SK-N-SH (cell line): ENCODE measurements at regions not wholly inside any gene's neighbourhood (a gene's known extent, or its start where the extent isn't known, plus 50 kb on each side); places are given as distances from the start of the nearest gene placed in this dataset.
"Not testable (repeated sequence)": the region's sequence is repeated elsewhere in the genome, so short reads cannot be mapped to it uniquely, and the experiment has no call there.

Source experiments
- CTCF ChIA-PET: fragments of 300-600, 350-600 bp; formaldehyde crosslinking; extraction: SDS; loops from one replicate; lab custom pipeline; 2021; lab: Yijun Ruan, JAX
- POLR2A ChIA-PET: fragments of 350-600 bp; sonication (Branson Sonifier 250); formaldehyde crosslinking; extraction: SDS; loops from one replicate; lab custom pipeline; 2020; ENCODE audit warnings: antibody characterized with exemption, inconsistent platforms; lab: Yijun Ruan, JAX
- DNase-seq: peaks from one replicate; pipeline ENCODE4 v3.0.0; 2012
- H2AFZ ChIP-seq: fragments of 200-600 bp; sonication (generic); 2 replicates; pipeline ENCODE4 v1.8.1; 2016; ENCODE audit warnings: antibody characterized with exemption, mild to moderate bottlenecking, low read depth
- H3F3A ChIP-seq: fragments of 200-600 bp; sonication (generic); replicated peaks from 2 replicates; pipeline ENCODE3; 2016; ENCODE audit warnings: antibody characterized with exemption, mild to moderate bottlenecking; ENCODE audit not compliant: insufficient read depth
- H3K27ac ChIP-seq, 2 experiments: fragments of 200-500 bp in 1 of 2; fragments of 200-600 bp in 1 of 2; sonication (Bioruptor generic) in 1 of 2; sonication (generic), shearing (Covaris generic) in 1 of 2; 2 replicates each; pipeline versions ENCODE4 v1.5.1 to v1.6.1; 2014 to 2016; ENCODE audit warnings: low read depth in 2 of 2, inconsistent platforms in 1 of 2, low read length in 1 of 2, mild to moderate bottlenecking in 1 of 2, mixed read lengths in 1 of 2
- H3K27me3 ChIP-seq: fragments of 200-600 bp; sonication (generic), shearing (Covaris generic); 2 replicates; pipeline ENCODE4 v1.6.1; 2016; ENCODE audit warnings: mixed run types; ENCODE audit not compliant: insufficient read depth
- H3K36me3 ChIP-seq, 2 experiments: fragments of 200-500 bp in 1 of 2; fragments of 200-600 bp in 1 of 2; sonication (Bioruptor generic) in 1 of 2; sonication (generic) in 1 of 2; replicated peaks in 1 of 2; 2 replicates each; pipeline versions ENCODE3 to v1.5.1; 2014 to 2016; ENCODE audit warnings: low read length in 1 of 2, mild to moderate bottlenecking in 1 of 2; ENCODE audit not compliant: insufficient read depth in 2 of 2, control insufficient read depth in 1 of 2
- H3K4me1 ChIP-seq, 2 experiments: fragments of 200-500 bp in 1 of 2; fragments of 200-600 bp in 1 of 2; sonication (Bioruptor generic) in 1 of 2; sonication (generic), shearing (Covaris generic) in 1 of 2; 2 replicates each; pipeline versions ENCODE4 v1.5.1 to v1.6.1; 2014 to 2016; ENCODE audit warnings: low read depth in 1 of 2, low read length in 1 of 2, mixed run types in 1 of 2; ENCODE audit not compliant: insufficient read depth in 2 of 2, control insufficient read depth in 1 of 2
- H3K4me2 ChIP-seq: fragments of 200-600 bp; sonication (generic), shearing (Covaris generic); 2 replicates; pipeline ENCODE4 v1.6.1; 2017; ENCODE audit warnings: mixed run types
- H3K4me3 ChIP-seq, 2 experiments: fragments of 200-500 bp in 1 of 2; fragments of 200-600 bp in 1 of 2; sonication (Bioruptor generic) in 1 of 2; sonication (generic), shearing (Covaris generic) in 1 of 2; 2 replicates each; pipeline versions ENCODE4 v1.5.1 to v1.8.1; 2014 to 2016; ENCODE audit warnings: low read depth in 2 of 2, inconsistent platforms in 1 of 2, low read length in 1 of 2, mild to moderate bottlenecking in 1 of 2, mixed read lengths in 1 of 2, moderate library complexity in 1 of 2
- H3K79me2 ChIP-seq: fragments of 200-600 bp; sonication (generic); 2 replicates; pipeline ENCODE4 v1.8.1; 2017; ENCODE audit warnings: mild to moderate bottlenecking; ENCODE audit not compliant: insufficient read depth
- H3K9ac ChIP-seq: fragments of 200-600 bp; sonication (generic); 2 replicates; pipeline ENCODE4 v1.6.1; 2017; ENCODE audit warnings: mixed run types
- H3K9me2 ChIP-seq: fragments of 200-600 bp; sonication (generic); 2 replicates; pipeline ENCODE4 v1.6.1; 2017; ENCODE audit warnings: mixed run types
- H3K9me3 ChIP-seq: fragments of 200-600 bp; sonication (generic); 2 replicates; pipeline ENCODE4 v1.6.1; 2017; ENCODE audit warnings: mixed run types, mild to moderate bottlenecking, moderate library complexity
- H4K20me1 ChIP-seq: fragments of 200-600 bp; sonication (generic); 2 replicates; pipeline ENCODE4 v1.6.1; 2017; ENCODE audit warnings: mild to moderate bottlenecking, mixed run types; ENCODE audit not compliant: insufficient read depth
- ELF1 ChIP-seq: IDR thresholded peaks from 2 replicates; pipeline ENCODE4 v1.4.0; 2012
- EP300 ChIP-seq, 2 experiments: IDR thresholded peaks; 2 replicates each; pipeline versions ENCODE4 v1.4.0 to v1.6.1; 2012; ENCODE audit warnings: borderline replicate concordance in 1 of 2, low read depth in 1 of 2, low read length in 1 of 2
- EZH2phosphoT487 ChIP-seq: fragments of 200-600 bp; sonication (generic); IDR thresholded peaks from 2 replicates; pipeline ENCODE4 v1.6.1; 2017; ENCODE audit warnings: low read depth, mixed run types, mild to moderate bottlenecking, antibody characterized with exemption, moderate library complexity, borderline replicate concordance
- GATA2 ChIP-seq: sonication (generic); formaldehyde crosslinking; IDR thresholded peaks from 2 replicates; pipeline ENCODE4 v1.5.0; 2020; ENCODE audit warnings: mild to moderate bottlenecking, missing genetic modification reagents
- IRF3 ChIP-seq: fragments of 150-350 bp; IDR thresholded peaks from 2 replicates; pipeline ENCODE4 v1.6.1; 2016; ENCODE audit warnings: mild to moderate bottlenecking, low read depth, low read length
- JUND ChIP-seq: IDR thresholded peaks from 2 replicates; pipeline ENCODE4 v1.4.0; 2012
- MEF2A ChIP-seq: IDR thresholded peaks from 2 replicates; pipeline ENCODE4 v1.4.0; 2012; ENCODE audit warnings: low read depth, borderline replicate concordance
- MXI1 ChIP-seq: IDR thresholded peaks from 2 replicates; pipeline ENCODE4 v1.6.1; 2012; ENCODE audit warnings: mild to moderate bottlenecking, low read depth, low read length, improper control_type of control experiment
- NRF1 ChIP-seq: IDR thresholded peaks from 2 replicates; pipeline ENCODE4 v1.6.1; 2012; ENCODE audit warnings: low read depth, mild to moderate bottlenecking, low read length
- PBX3 ChIP-seq: IDR thresholded peaks from 2 replicates; pipeline ENCODE4; 2012
- POLR2AphosphoS5 ChIP-seq: IDR thresholded peaks from 2 replicates; pipeline ENCODE4 v1.6.1; 2012; ENCODE audit warnings: low read depth, low read length
- RAD21 ChIP-seq: IDR thresholded peaks from 2 replicates; pipeline ENCODE4 v1.6.1; 2012; ENCODE audit warnings: mild to moderate bottlenecking, low read length
- RFX5 ChIP-seq: IDR thresholded peaks from 2 replicates; pipeline ENCODE4 v1.6.1; 2012; ENCODE audit warnings: mild to moderate bottlenecking, improper control_type of control experiment, low read length
- SIN3A ChIP-seq: IDR thresholded peaks from 2 replicates; pipeline ENCODE4 v1.6.1; 2012; ENCODE audit warnings: low read depth, mild to moderate bottlenecking, low read length, moderate library complexity, borderline replicate concordance
- SMC3 ChIP-seq: IDR thresholded peaks from 2 replicates; pipeline ENCODE4 v1.6.1; 2012; ENCODE audit warnings: low read depth, low read length, improper control_type of control experiment
- TAF1 ChIP-seq: IDR thresholded peaks from 2 replicates; pipeline ENCODE4 v1.6.1; 2012; ENCODE audit warnings: low read depth, mild to moderate bottlenecking, low read length, moderate library complexity, borderline replicate concordance
- TCF12 ChIP-seq: IDR thresholded peaks from 2 replicates; pipeline ENCODE4 v1.4.0; 2012
- WGBS: methylation state at CpG from one replicate; pipeline ENCODE4 v1.1.6; 2017; ENCODE audit warnings: low lambda C conversion rate; 5-methylcytosine and 5-hydroxymethylcytosine counted together

- H3K4me1 ChIP-seq, result no peaks in the 10 kb centered on the region
- H3K4me3 ChIP-seq, result no peak overlapping the region
- no peaks in the 10 kb centered on the region for H3K79me2 ChIP-seq
- H3K9me3 ChIP-seq, result no peaks in the 10 kb centered on the region
- TF ChIP-seq NRF1 (no peak), IRF3 (no peak), MXI1 (no peak), TAF1 (no peak), MEF2A (no peak), TCF12 (no peak), PBX3 (no peak), RAD21 (no peak), RFX5 (no peak), EZH2phosphoT487 (no peak), SMC3 (no peak), POLR2AphosphoS5 (no peak), GATA2 (CRISPR knock-in tag) (no peak), EP300 (IDR thresholded peaks at IDR 0.05; ENCODE audit: borderline replicate concordance in 1 of 2, low read depth in 1 of 2, low read length in 1 of 2) (no peak), JUND (no peak), ELF1 (no peak), SIN3A (no peak)
- H4K20me1 ChIP-seq, result no peaks in the 10 kb centered on the region
- no peak overlapping the region for H3K27ac ChIP-seq
- ChIA-PET CTCF (interaction anchor here (1.1 kb wide), 1 partner anchor 17 kb away, joined by 3 read pairs; no protein-coding TSS in a partner anchor), POLR2A (no interaction called here)
- WGBS, result 7% methylated on average over 2 of the region's 2 CpGs
- no peak overlapping the region for H2AFZ ChIP-seq
- no peak overlapping the region for H3K4me2 ChIP-seq
- H3K9me2 ChIP-seq, result no peaks in the 10 kb centered on the region
- DNase-seq, result no peak
- H3F3A ChIP-seq, result no peaks in the 10 kb centered on the region
- H3K9ac ChIP-seq, result no peak overlapping the region
- no peaks in the 10 kb centered on the region for H3K27me3 ChIP-seq
- H3K36me3 ChIP-seq, result no peaks in the 10 kb centered on the region
These were observed 1086.9 kb upstream of the TMPRSS15 start for GRCh38 chr21:19490481-19490880.

- DNase-seq, result not testable (repeated sequence)
These were observed 1090.1 kb upstream of the TMPRSS15 start for GRCh38 chr21:19493437-19494241.

More at GRCh38 chr21:19493437-19494241, 1090.1 kb upstream of the TMPRSS15 start:
- H3K79me2 ChIP-seq, H3K4me3 ChIP-seq, H3K27me3 ChIP-seq, H3F3A ChIP-seq, H3K9ac ChIP-seq, H3K9me2 ChIP-seq, H3K4me2 ChIP-seq, H2AFZ ChIP-seq, POLR2A ChIA-PET, H3K36me3 ChIP-seq, H3K27ac ChIP-seq, H4K20me1 ChIP-seq, H3K4me1 ChIP-seq, H3K9me3 ChIP-seq: not testable (repeated sequence)
- WGBS, result 43% methylated on average over 8 of the region's 52 CpGs
- CTCF ChIA-PET, result interaction anchor here (1.2 to 2.1 kb wide), 2 partner anchors 14 to 15 kb away, joined by 3 to 11 read pairs; no protein-coding TSS in a partner anchor
